Gastrocnemius medialis (tissue), 4 donors: ENCODE measurements at regions not wholly inside any gene's neighbourhood (a gene's known extent, or its start where the extent isn't known, plus 50 kb on each side); places are given as distances from the start of the nearest gene placed in this dataset.

Experiments used
- ATAC-seq, 2 donors: fragments of 150-250 bp; one replicate each; pipeline ENCODE4 v1.9.1; 2016
- DNase-seq, 2 donors: peaks; one replicate each; pipeline ENCODE4 v3.0.0-alpha.2; 2019
- H3K27ac ChIP-seq, 4 donors: fragments of 200-600 bp; sonication (generic); 1 replicate in 1 of 4; 2 replicates in 3 of 4; pipeline ENCODE4 v1.5.1; 2016 to 2018; ENCODE audit warnings: mild to moderate bottlenecking in 2 of 4, moderate library complexity in 1 of 4
- H3K27me3 ChIP-seq, 3 donors: fragments of 200-600 bp; sonication (generic) in 2 of 3; 1 replicate in 1 of 3; 2 replicates in 2 of 3; pipeline versions ENCODE4 v1.5.1 to v1.6.0; 2016 to 2019; ENCODE audit warnings: mild to moderate bottlenecking in 1 of 3, moderate library complexity in 1 of 3
- H3K36me3 ChIP-seq, 2 donors: fragments of 200-600 bp; sonication (generic) in 1 of 2; one replicate each; pipeline ENCODE4 v1.5.1; 2017 to 2018
- H3K4me1 ChIP-seq, 2 donors: fragments of 200-600 bp; sonication (generic) in 1 of 2; one replicate each; pipeline ENCODE4 v1.5.1; 2016 to 2017; ENCODE audit warnings: mild to moderate bottlenecking in 2 of 2
- H3K4me3 ChIP-seq, 4 donors: fragments of 200-600 bp; sonication (generic) in 3 of 4; 1 replicate in 1 of 4; 2 replicates in 3 of 4; pipeline ENCODE4 v1.5.1; 2016 to 2019; ENCODE audit warnings: mild to moderate bottlenecking in 2 of 4
- H3K9me3 ChIP-seq, 3 donors: fragments of 200-600 bp; sonication (generic) in 2 of 3; 1 replicate in 1 of 3; 2 replicates in 2 of 3; pipeline ENCODE4 v1.5.1; 2016 to 2019
- CTCF ChIP-seq, 5 experiments: fragments of 450-650 bp in 3 of 5; fragments of 200-600 bp in 2 of 5; sonication (generic) in 2 of 5; IDR thresholded peaks in 4 of 5; conservative IDR thresholded peaks in 1 of 5; 1 replicate in 4 of 5; 2 replicates in 1 of 5; pipeline ENCODE4 v1.5.1; 2016 to 2019; ENCODE audit warnings: antibody characterized with exemption in 5 of 5, mild to moderate bottlenecking in 3 of 5, moderate library complexity in 3 of 5
- POLR2A ChIP-seq, 2 donors: fragments of 450-650 bp; IDR thresholded peaks; one replicate each; pipeline ENCODE4 v1.6.1; 2017; ENCODE audit warnings: antibody characterized with exemption in 2 of 2, mild to moderate bottlenecking in 2 of 2, moderate library complexity in 2 of 2
- in situ Hi-C, 4 donors: fragments of 200-750 bp; cut with MboI; loops; one replicate each; pipeline versions ENCODE4 v1.15.0 to v1.8.0; 2017; ENCODE audit warnings: low sequenced_read_pairs in 4 of 4
- intact Hi-C: fragments of 100-400 bp; cut with DNase I; formaldehyde crosslinking; loops from one replicate; pipeline ENCODE4 v1.15.1; 2023; ENCODE audit warnings: low total_unique reads

GRCh38 chr14:98143566-98143965 is 1128.4 kb downstream of the BCL11B start:
- ATAC-seq (no peak), DNase-seq (no peak)
- in situ Hi-C loops (loop anchor here in 1 of 4 donors (25.0 kb wide), 1 partner anchor 1119 kb away; the partner anchor contains the start of gene BCL11B), intact Hi-C loops (no loop called here)
- no peaks in the 10 kb centered on the region for H3K36me3 ChIP-seq
- H3K27me3 ChIP-seq = no peaks in the 10 kb centered on the region
- TF ChIP-seq POLR2A (IDR thresholded peaks at IDR 0.05) = no peak
- no peak for TF ChIP-seq CTCF (IDR thresholded peaks at IDR 0.05 in 4 of 5, conservative IDR thresholded peaks at IDR 0.05 in 1 of 5)
- H3K4me3 ChIP-seq = no peak overlapping the region
- no peaks in the 10 kb centered on the region for H3K9me3 ChIP-seq
- no peak overlapping the region for H3K27ac ChIP-seq
- H3K4me1 ChIP-seq = no peaks in the 10 kb centered on the region

- Histone ChIP-seq H3K36me3 (no peaks in the 10 kb centered on the region), H3K4me1 (no peaks in the 10 kb centered on the region), H3K27me3 (no peaks in the 10 kb centered on the region), H3K9me3 (no peaks in the 10 kb centered on the region), H3K4me3 (no peak overlapping the region), H3K27ac (no peak overlapping the region)
- in situ Hi-C loops = loop anchor here in 1 of 4 donors (25.0 kb wide), 1 partner anchor 1117 kb away; the partner anchor contains the start of gene BCL11B
- TF ChIP-seq CTCF (IDR thresholded peaks at IDR 0.05 in 4 of 5, conservative IDR thresholded peaks at IDR 0.05 in 1 of 5) (no peak), POLR2A (IDR thresholded peaks at IDR 0.05) (no peak)
- intact Hi-C loops = no loop called here
- ATAC-seq (no peak), DNase-seq (no peak)
These were observed 1127.0 kb downstream of the BCL11B start for GRCh38 chr14:98144964-98145363.

- no peaks in the 10 kb centered on the region for H3K27me3 ChIP-seq
- H3K4me3 ChIP-seq = no peak overlapping the region
- DNase-seq (no peak), ATAC-seq (no peak)
- no peaks in the 10 kb centered on the region for H3K4me1 ChIP-seq
- no peak overlapping the region for H3K27ac ChIP-seq
- no peaks in the 10 kb centered on the region for H3K9me3 ChIP-seq
- in situ Hi-C loops = loop anchor here in 1 of 4 donors (25.0 kb wide), 1 partner anchor 1116 kb away; the partner anchor contains the start of gene BCL11B
- no peaks in the 10 kb centered on the region for H3K36me3 ChIP-seq
- TF ChIP-seq POLR2A (IDR thresholded peaks at IDR 0.05) = no peak
- no peak for TF ChIP-seq CTCF (IDR thresholded peaks at IDR 0.05 in 4 of 5, conservative IDR thresholded peaks at IDR 0.05 in 1 of 5)
- intact Hi-C loops = no loop called here
These were observed 1125.6 kb downstream of the BCL11B start for GRCh38 chr14:98146416-98146815.

GRCh38 chr14:98154254-98154653 is 1117.7 kb downstream of the BCL11B start:
- H3K9me3 ChIP-seq = no peaks in the 10 kb centered on the region
- intact Hi-C loops (no loop called here), in situ Hi-C loops (no loop called here)
- DNase-seq = no peak
- H3K27ac ChIP-seq = no peak overlapping the region
- H3K4me3 ChIP-seq = no peak overlapping the region
- H3K27me3 ChIP-seq = no peaks in the 10 kb centered on the region
- no peak for ATAC-seq
- no peaks in the 10 kb centered on the region for H3K36me3 ChIP-seq
- no peaks in the 10 kb centered on the region for H3K4me1 ChIP-seq
- TF ChIP-seq POLR2A (IDR thresholded peaks at IDR 0.05) = no peak
- TF ChIP-seq CTCF (IDR thresholded peaks at IDR 0.05 in 4 of 5, conservative IDR thresholded peaks at IDR 0.05 in 1 of 5) = no peak

- DNase-seq (no peak), ATAC-seq (no peak)
- Histone ChIP-seq H3K27ac (no peak overlapping the region), H3K4me1 (no peaks in the 10 kb centered on the region), H3K27me3 (no peaks in the 10 kb centered on the region), H3K4me3 (no peak overlapping the region), H3K36me3 (no peaks in the 10 kb centered on the region), H3K9me3 (no peaks in the 10 kb centered on the region)
- intact Hi-C loops (no loop called here), in situ Hi-C loops (no loop called here)
- TF ChIP-seq CTCF (IDR thresholded peaks at IDR 0.05 in 4 of 5, conservative IDR thresholded peaks at IDR 0.05 in 1 of 5) (no peak), POLR2A (IDR thresholded peaks at IDR 0.05) (no peak)
These were observed 1115.6 kb downstream of the BCL11B start for GRCh38 chr14:98156411-98156810.
